GM19239 (cell line): ENCODE measurements at regions not wholly inside any gene's neighbourhood (a gene's known extent, or its start where the extent isn't known, plus 50 kb on each side); places are given as distances from the start of the nearest gene placed in this dataset.
"Not testable (repeated sequence)": the region's sequence is repeated elsewhere in the genome, so short reads cannot be mapped to it uniquely, and the experiment has no call there.

ENCODE experiments used
- DNase-seq: peaks from one replicate; pipeline ENCODE4 v3.0.0; 2011; ENCODE audit warnings: low spot score; ENCODE audit not compliant: insufficient read length
- FAIRE-seq: peaks from 2 replicates; lab custom pipeline; 2011; peaks lifted over from hg19 to GRCh38; lab: Jason Lieb, UNC

- DNase-seq (no peak), FAIRE-seq (no peak)
Observed at GRCh38 chrX:781224-782204, 150.9 kb downstream of the SHOX start.

- no peak for DNase-seq
Observed at GRCh38 chrX:776529-777230, 146.1 kb downstream of the SHOX start.

GRCh38 chrX:776061-776460 is 145.5 kb downstream of the SHOX start:
- no peak for DNase-seq
- FAIRE-seq = no peak

More at GRCh38 chrX:776529-777230, 146.1 kb downstream of the SHOX start:
- FAIRE-seq = no peak

- DNase-seq (no peak), FAIRE-seq (no peak)
Observed at GRCh38 chrX:774536-774935, 143.9 kb downstream of the SHOX start.

- FAIRE-seq (no peak), DNase-seq (no peak)
Observed at GRCh38 chrX:773292-774025, 142.9 kb downstream of the SHOX start.

GRCh38 chrX:771536-771935 is 140.9 kb downstream of the SHOX start:
- DNase-seq (no peak), FAIRE-seq (no peak)

GRCh38 chrX:769796-770195 is 139.2 kb downstream of the SHOX start:
- FAIRE-seq (no peak), DNase-seq (no peak)

- FAIRE-seq = no peak
- DNase-seq = no peak
Observed at GRCh38 chrX:768596-768995, 138.0 kb downstream of the SHOX start.

GRCh38 chrX:758917-759316 is 128.3 kb downstream of the SHOX start:
- FAIRE-seq = no peak

GRCh38 chrX:750812-751211 is 120.2 kb downstream of the SHOX start:
- FAIRE-seq (no peak), DNase-seq (no peak)

More at GRCh38 chrX:758917-759316, 128.3 kb downstream of the SHOX start:
- no peak for DNase-seq

- DNase-seq = no peak
- no peak for FAIRE-seq
Observed at GRCh38 chrX:750263-750662, 119.7 kb downstream of the SHOX start.

- DNase-seq = no peak
- no peak for FAIRE-seq
Observed at GRCh38 chrX:747176-747575, 116.6 kb downstream of the SHOX start.

- no peak for DNase-seq
- FAIRE-seq = no peak
Observed at GRCh38 chrX:739611-740010, 109.0 kb downstream of the SHOX start.

GRCh38 chrX:737021-737420 is 106.4 kb downstream of the SHOX start:
- not testable (repeated sequence) for FAIRE-seq, DNase-seq

GRCh38 chrX:734362-734761 is 103.8 kb downstream of the SHOX start:
- no peak for FAIRE-seq
- DNase-seq = no peak

- no peak for FAIRE-seq
- no peak for DNase-seq
Observed at GRCh38 chrX:733961-734360, 103.4 kb downstream of the SHOX start.

- FAIRE-seq = no peak
- no peak for DNase-seq
Observed at GRCh38 chrX:729583-730409, 99.2 kb downstream of the SHOX start.

GRCh38 chrX:729101-729500 is 98.5 kb downstream of the SHOX start:
- FAIRE-seq, DNase-seq: not testable (repeated sequence)

- not testable (repeated sequence) for FAIRE-seq, DNase-seq
Observed at GRCh38 chrX:728639-729038, 98.0 kb downstream of the SHOX start.
